ENCODE measurements at regions not wholly inside any gene's neighbourhood (a gene's known extent, or its start where the extent isn't known, plus 50 kb on each side); places are given as distances from the start of the nearest gene placed in this dataset.

DNA sequence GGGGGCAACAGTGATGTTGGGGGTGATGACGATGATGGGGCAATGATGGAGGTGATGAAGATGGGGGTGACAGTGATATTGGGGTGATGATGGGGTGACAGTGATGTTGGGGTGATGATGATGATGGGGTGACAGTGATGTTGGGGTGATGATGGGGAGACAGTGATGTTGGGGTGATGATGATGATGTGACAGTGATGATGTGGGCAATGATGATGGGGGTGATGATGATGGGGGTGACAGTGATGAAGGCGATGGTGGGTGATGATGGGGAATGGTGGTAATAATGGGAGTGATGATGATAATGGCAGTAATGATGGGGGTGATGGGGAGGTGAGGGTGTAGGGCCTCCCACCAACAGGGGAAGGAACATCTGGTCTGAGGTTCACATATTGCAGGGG is 150.6 kb downstream of the ERMARD start (continued):
- TF ChIP-seq CBX5 (IDR thresholded peaks at IDR 0.05; ENCODE audit: low read depth, low read length) = no peak

Measured in H1 (cell line).